HepG2 (cell line): ENCODE measurements at regions not wholly inside any gene's neighbourhood (a gene's known extent, or its start where the extent isn't known, plus 50 kb on each side); places are given as distances from the start of the nearest gene placed in this dataset.

Experiments
- ATAC-seq: fragments of 200-7000 bp; cut with Tn5 transposase; 3 replicates; pipeline ENCODE4 v1.9.1; 2020; ENCODE audit warnings: mild to moderate bottlenecking, moderate library complexity
- BruUV-seq: library from RNA; stranded (reverse); fragments of 400-500 nt; replicated peaks from 2 replicates; lab custom pipeline; 2021; lab: Mats Ljungman, UMichigan
- CTCF ChIA-PET: fragments of 300-600 bp; formaldehyde crosslinking; extraction: SDS; loops from one replicate; lab custom pipeline; 2021; ENCODE audit warnings: low total read pairs, inconsistent platforms, low intra/inter-chr PET ratio; lab: Yijun Ruan, JAX
- POLR2A ChIA-PET: fragments of 350-600 bp; sonication (Branson Sonifier 250); formaldehyde crosslinking; loops from one replicate; lab custom pipeline; 2020; ENCODE audit warnings: antibody characterized with exemption, inconsistent platforms; lab: Yijun Ruan, JAX
- DNase-seq: peaks from one replicate; pipeline ENCODE4 v3.0.0-alpha.2; 2015; ENCODE audit warnings: low spot score
- FAIRE-seq: peaks from 3 replicates; lab custom pipeline; 2011; peaks lifted over from hg19 to GRCh38; lab: Jason Lieb, UNC
- H2AFZ ChIP-seq: one replicate; pipeline ENCODE4 v1.6.1; 2011; ENCODE audit warnings: low read length, inconsistent platforms
- H3K27ac ChIP-seq: fragments of 300-600 bp; 3 replicates; pipeline ENCODE4 v1.8.0; 2011; ENCODE audit warnings: mixed run types, mild to moderate bottlenecking, mixed read lengths, low read length, inconsistent platforms; ENCODE audit not compliant: insufficient read depth; ENCODE audit errors: extremely low read length
- H3K27me3 ChIP-seq, 2 experiments: fragments of 200-600 bp in 1 of 2; 2 replicates in 1 of 2; 3 replicates in 1 of 2; pipeline versions ENCODE4 v1.6.0 to v1.8.0; 2011; ENCODE audit warnings: low read length in 2 of 2, mild to moderate bottlenecking in 2 of 2, moderate library complexity in 2 of 2, inconsistent platforms in 1 of 2; ENCODE audit not compliant: insufficient read depth in 2 of 2, control insufficient read depth in 1 of 2
- H3K36me3 ChIP-seq, 2 experiments: fragments of 200-600 bp in 1 of 2; replicated peaks in 1 of 2; 2 replicates in 1 of 2; 3 replicates in 1 of 2; pipeline versions ENCODE4 v1.5.1 to v1.8.0; 2011; ENCODE audit warnings: low read length in 2 of 2, inconsistent platforms in 1 of 2; ENCODE audit not compliant: insufficient read depth in 2 of 2, control insufficient read depth in 1 of 2
- H3K4me1 ChIP-seq: 2 replicates; pipeline ENCODE4 v1.5.1; 2012; ENCODE audit warnings: low read length, inconsistent platforms; ENCODE audit not compliant: insufficient read depth
- H3K4me2 ChIP-seq: 2 replicates; pipeline ENCODE4 v1.6.0; 2011; ENCODE audit warnings: low read depth, low read length, inconsistent platforms
- H3K4me3 ChIP-seq, 3 experiments: fragments of 200-600 bp in 1 of 3; sonication (generic), shearing (Covaris generic) in 1 of 3; replicated peaks in 1 of 3; 2 replicates each; pipeline ENCODE4 v1.5.1; 2011 to 2016; ENCODE audit warnings: low read length in 3 of 3, inconsistent platforms in 2 of 3, low read depth in 2 of 3, mild to moderate bottlenecking in 2 of 3, control low read depth in 1 of 3, mixed read lengths in 1 of 3; ENCODE audit not compliant: insufficient read depth in 1 of 3
- H3K79me2 ChIP-seq: one replicate; pipeline ENCODE4 v1.6.1; 2011; ENCODE audit warnings: low read length, inconsistent platforms; ENCODE audit not compliant: insufficient read depth
- H3K9ac ChIP-seq: 2 replicates; pipeline ENCODE4 v1.6.0; 2011; ENCODE audit warnings: mild to moderate bottlenecking, low read depth, low read length, inconsistent platforms; ENCODE audit not compliant: insufficient read depth
- H3K9me3 ChIP-seq: 2 replicates; pipeline ENCODE4 v1.5.1; 2012; ENCODE audit warnings: mild to moderate bottlenecking, low read length
- H4K20me1 ChIP-seq: 2 replicates; pipeline ENCODE4 v1.6.0; 2011; ENCODE audit warnings: inconsistent platforms, mild to moderate bottlenecking, low read length, moderate library complexity; ENCODE audit not compliant: insufficient read depth
- CENPBD1 ChIP-seq: sonication (generic); formaldehyde crosslinking; IDR thresholded peaks from 2 replicates; pipeline ENCODE4 v1.8.0; 2022; ENCODE audit warnings: missing genetic modification reagents, low read depth, mild to moderate bottlenecking, borderline replicate concordance
- DNMT3B ChIP-seq: conservative IDR thresholded peaks from 2 replicates; pipeline ENCODE4 v1.6.1; 2016; ENCODE audit warnings: missing biosample characterization, control low read depth
- GRHL1 ChIP-seq: sonication (generic); formaldehyde crosslinking; conservative IDR thresholded peaks from 2 replicates; pipeline ENCODE4 v1.8.0; 2022; ENCODE audit warnings: missing genetic modification reagents
- IRF1 ChIP-seq: sonication (generic); formaldehyde crosslinking; IDR thresholded peaks from 2 replicates; pipeline ENCODE4 v1.4.0; 2020; ENCODE audit warnings: low read depth, mild to moderate bottlenecking, missing genetic modification reagents
- KDM2A ChIP-seq: sonication (generic); formaldehyde crosslinking; IDR thresholded peaks from 2 replicates; pipeline ENCODE4 v1.4.0; 2020; ENCODE audit warnings: low read depth, missing genetic modification reagents, borderline replicate concordance
- MLLT10 ChIP-seq: sonication (generic); formaldehyde crosslinking; IDR thresholded peaks from 2 replicates; pipeline ENCODE4 v1.4.0; 2020; ENCODE audit warnings: missing genetic modification reagents
- NFATC3 ChIP-seq: sonication (generic); formaldehyde crosslinking; IDR thresholded peaks from 2 replicates; pipeline ENCODE4 v1.5.1; 2020; ENCODE audit warnings: mild to moderate bottlenecking, missing genetic modification reagents
- PHF5A ChIP-seq: IDR thresholded peaks from one replicate; pipeline ENCODE4 v1.6.1; 2018; ENCODE audit warnings: low read depth, missing genetic modification reagents; ENCODE audit not compliant: unreplicated experiment
- PITX1 ChIP-seq: sonication (generic); formaldehyde crosslinking; IDR thresholded peaks from 2 replicates; pipeline ENCODE4 v1.5.1; 2020; ENCODE audit warnings: mild to moderate bottlenecking, missing genetic modification reagents
- REPIN1 ChIP-seq: sonication (generic); formaldehyde crosslinking; IDR thresholded peaks from 2 replicates; pipeline ENCODE4 v1.8.0; 2022; ENCODE audit warnings: missing genetic modification reagents, low read depth, mild to moderate bottlenecking, borderline replicate concordance
- SMC3 ChIP-seq: IDR thresholded peaks from 2 replicates; pipeline ENCODE4 v1.6.1; 2011; ENCODE audit warnings: low read length, improper control_type of control experiment
- ZC3H13 ChIP-seq: sonication (generic); formaldehyde crosslinking; IDR thresholded peaks from 2 replicates; pipeline ENCODE4 v1.8.1; 2023; ENCODE audit warnings: mild to moderate bottlenecking, missing genetic modification reagents, moderate library complexity
- ZFP91 ChIP-seq: sonication (generic); formaldehyde crosslinking; IDR thresholded peaks from 2 replicates; pipeline ENCODE4 v1.9.0; 2022; ENCODE audit warnings: missing genetic modification reagents, mild to moderate bottlenecking, borderline replicate concordance
- ZKSCAN8 ChIP-seq: IDR thresholded peaks from 2 replicates; pipeline ENCODE4 v1.6.1; 2016; ENCODE audit warnings: borderline replicate concordance, missing genetic modification reagents, missing compliant biosample characterization
- ZNF20 ChIP-seq: sonication (generic); formaldehyde crosslinking; IDR thresholded peaks from 2 replicates; pipeline ENCODE4 v1.4.0; 2020; ENCODE audit warnings: mild to moderate bottlenecking, moderate library complexity, missing genetic modification reagents
- WGBS: methylation state at CpG from one replicate; pipeline ENCODE4 v1.1.6; 2017; ENCODE audit warnings: low lambda C conversion rate; 5-methylcytosine and 5-hydroxymethylcytosine counted together
- in situ Hi-C: cut with HindIII; loops from 2 replicates; pipeline ENCODE4 v1.10.0; 2017; ENCODE audit warnings: low pct_unique_long_range_greater_than_20kb; ENCODE audit not compliant: extremely low pct_ligation_motif_present
- intact Hi-C: fragments of 100-400 bp; cut with micrococcal nuclease; formaldehyde crosslinking; loops from one replicate; pipeline ENCODE4 v1.10.0; 2022; ENCODE audit not compliant: unreplicated experiment

GRCh38 chr7:10815546-10815945 is 158.1 kb upstream of the PHF14 start:
- no TSS peak for BruUV-seq
- TF ChIP-seq MLLT10 (CRISPR knock-in tag): no peak
- TF ChIP-seq ZNF20 (CRISPR knock-in tag): no peak
- TF ChIP-seq PITX1 (CRISPR knock-in tag): no peak

GRCh38 chr7:10821156-10821555 is 152.5 kb upstream of the PHF14 start:
- ATAC-seq: no peak
- TF ChIP-seq ZC3H13 (CRISPR knock-in tag) (no peak), NFATC3 (CRISPR knock-in tag) (no peak), DNMT3B (no peak), REPIN1 (CRISPR knock-in tag) (no peak), CENPBD1 (CRISPR knock-in tag) (no peak), ZFP91 (CRISPR knock-in tag) (no peak), GRHL1 (CRISPR knock-in tag) (no peak), IRF1 (CRISPR knock-in tag) (no peak), KDM2A (no peak), ZKSCAN8 (CRISPR knock-in tag) (no peak), SMC3 (no peak), PITX1 (CRISPR knock-in tag) (no peak), PHF5A (CRISPR knock-in tag) (no peak)
- TF ChIP-seq, all 625 proteins: peak for 0
- 2% methylated on average over 4 of the region's 4 CpGs for WGBS
- Histone ChIP-seq H4K20me1 (no peaks in the 10 kb centered on the region), H3K27me3 (no peaks in the 10 kb centered on the region; a peak in 1 of 5 replicates), H3K9ac (no peak overlapping the region), H3K36me3 (no peaks in the 10 kb centered on the region), H3K27ac (no peak overlapping the region), H3K79me2 (no peaks in the 10 kb centered on the region), H2AFZ (no peak overlapping the region), H3K4me1 (no peaks in the 10 kb centered on the region), H3K9me3 (no peaks in the 10 kb centered on the region), H3K4me3 (no peak overlapping the region), H3K4me2 (no peak overlapping the region)
- no TSS peak for BruUV-seq
- no peak for FAIRE-seq
- ChIA-PET POLR2A (no interaction called here), CTCF (no interaction called here)
- in situ Hi-C loops (no loop called here), intact Hi-C loops (no loop called here)
- no peak for DNase-seq

More at GRCh38 chr7:10815546-10815945, 158.1 kb upstream of the PHF14 start:
- Histone ChIP-seq H3K27me3 (no peaks in the 10 kb centered on the region), H3K79me2 (no peaks in the 10 kb centered on the region), H2AFZ (no peak overlapping the region), H4K20me1 (no peaks in the 10 kb centered on the region), H3K4me3 (no peak overlapping the region), H3K27ac (no peak overlapping the region), H3K4me2 (no peak overlapping the region), H3K4me1 (no peaks in the 10 kb centered on the region), H3K36me3 (no peaks in the 10 kb centered on the region), H3K9me3 (no peaks in the 10 kb centered on the region), H3K9ac (no peak overlapping the region)
- DNase-seq (no peak), FAIRE-seq (no peak), ATAC-seq (no peak)
- 9% methylated on average over 3 of the region's 3 CpGs for WGBS
- intact Hi-C loops (no loop called here), in situ Hi-C loops (no loop called here)
- ChIA-PET POLR2A (no interaction called here), CTCF (no interaction called here)
